A549 (cell line): ENCODE measurements at regions not wholly inside any gene's neighbourhood (a gene's known extent, or its start where the extent isn't known, plus 50 kb on each side); places are given as distances from the start of the nearest gene placed in this dataset.

ENCODE experiments used
- ATAC-seq, 2 experiments: fragments of 200-7000 bp in 1 of 2; fragments of >200 bp in 1 of 2; cut with Nextera tagmentation in 1 of 2; cut with Tn5 transposase in 1 of 2; 3 replicates each; pipeline versions ENCODE4 v1.8.0 to v1.9.1; 2018 to 2020; ENCODE audit warnings: mild to moderate bottlenecking in 1 of 2, moderate library complexity in 1 of 2
- CTCF ChIA-PET: fragments of 300-600 bp; sonication (Branson Sonifier 250); formaldehyde crosslinking; extraction: SDS; loops from one replicate; lab custom pipeline; 2021; ENCODE audit warnings: antibody characterized with exemption, inconsistent platforms; lab: Yijun Ruan, JAX
- POLR2A ChIA-PET: fragments of 350-600 bp; formaldehyde crosslinking; extraction: SDS; loops from one replicate; lab custom pipeline; 2021; ENCODE audit warnings: antibody characterized with exemption, inconsistent platforms; lab: Yijun Ruan, JAX
- DNase-seq, 2 experiments: peaks; one replicate each; pipeline versions ENCODE4 v3.0.0 to v3.0.0-alpha.2; 2011 to 2016; ENCODE audit warnings: low read depth in 1 of 2, low spot score in 1 of 2
- FAIRE-seq: peaks from 2 replicates; lab custom pipeline; 2011; peaks lifted over from hg19 to GRCh38; lab: Jason Lieb, UNC
- H3K27ac ChIP-seq, 2 experiments: fragments of >200 bp; sonication (Bioruptor Twin); formaldehyde crosslinking; 3 replicates each; pipeline ENCODE4 v1.5.1; 2016 to 2017
- H3K4me1 ChIP-seq: fragments of >200 bp; sonication (Bioruptor Twin); formaldehyde crosslinking; 3 replicates; pipeline ENCODE4 v1.6.1; 2016
- H3K4me2 ChIP-seq: fragments of >200 bp; sonication (Bioruptor Twin); formaldehyde crosslinking; 3 replicates; pipeline ENCODE4 v1.6.1; 2016
- H3K4me3 ChIP-seq: fragments of >200 bp; sonication (Bioruptor Twin); formaldehyde crosslinking; 3 replicates; pipeline ENCODE4 v1.5.1; 2016
- H3K9me3 ChIP-seq: fragments of >200 bp; sonication (Bioruptor Twin); formaldehyde crosslinking; 3 replicates; pipeline ENCODE4 v1.6.1; 2016
- BCL3 ChIP-seq: fragments of >200 bp; sonication (Bioruptor Twin); formaldehyde crosslinking; IDR thresholded peaks from 3 replicates; pipeline ENCODE4 v1.6.1; 2016
- CBX2 ChIP-seq: fragments of 200-600 bp; sonication (generic); IDR thresholded peaks from 2 replicates; pipeline ENCODE4 v1.6.1; 2016; ENCODE audit warnings: low read depth, mild to moderate bottlenecking, borderline replicate concordance
- CEBPB ChIP-seq, 2 experiments: fragments of >200 bp in 1 of 2; sonication (Bioruptor Twin) in 1 of 2; formaldehyde crosslinking in 1 of 2; IDR thresholded peaks; 2 replicates each; pipeline ENCODE4 v1.6.1; 2012 to 2016
- CHD4 ChIP-seq: fragments of 200-600 bp; sonication (generic); IDR thresholded peaks from 2 replicates; pipeline ENCODE4 v1.6.1; 2016; ENCODE audit warnings: antibody characterized with exemption, mild to moderate bottlenecking, borderline replicate concordance
- E2F6 ChIP-seq: IDR thresholded peaks from 2 replicates; pipeline ENCODE4 v1.6.1; 2012; ENCODE audit warnings: low read depth, borderline replicate concordance
- ELK1 ChIP-seq: fragments of 150-350 bp; IDR thresholded peaks from 2 replicates; pipeline ENCODE4 v1.6.1; 2014; ENCODE audit warnings: low read depth, mild to moderate bottlenecking, low read length
- HDAC2 ChIP-seq: fragments of 200-600 bp; sonication (generic); IDR thresholded peaks from 2 replicates; pipeline ENCODE4 v1.6.1; 2016
- HEYL ChIP-seq: fragments of 250-450 bp; sonication (Bioruptor Pico); IDR thresholded peaks from 2 replicates; pipeline ENCODE4 v1.8.0; 2021; ENCODE audit warnings: mild to moderate bottlenecking, moderate library complexity
- HOXA7 ChIP-seq: fragments of 250-450 bp; sonication (Bioruptor Pico); IDR thresholded peaks from 2 replicates; pipeline ENCODE4 v1.5.0; 2020; ENCODE audit warnings: mild to moderate bottlenecking, moderate library complexity
- JUNB ChIP-seq: fragments of >200 bp; sonication (Bioruptor Twin); formaldehyde crosslinking; IDR thresholded peaks from 2 replicates; pipeline ENCODE4 v1.6.1; 2016
- KDM5A ChIP-seq: fragments of 200-600 bp; sonication (generic); IDR thresholded peaks from 2 replicates; pipeline ENCODE4 v1.6.1; 2016; ENCODE audit warnings: antibody characterized with exemption, mild to moderate bottlenecking
- MAFK ChIP-seq: fragments of 450-650 bp; IDR thresholded peaks from 2 replicates; pipeline ENCODE4 v1.6.1; 2014; ENCODE audit not compliant: partially characterized antibody
- NR3C1 ChIP-seq: fragments of >200 bp; sonication (Bioruptor Twin); formaldehyde crosslinking; IDR thresholded peaks from 3 replicates; pipeline ENCODE4 v1.6.1; 2017
- RAD21 ChIP-seq, 2 experiments: fragments of >200 bp in 1 of 2; sonication (Bioruptor Twin) in 1 of 2; formaldehyde crosslinking in 1 of 2; IDR thresholded peaks in 1 of 2; conservative IDR thresholded peaks in 1 of 2; 2 replicates in 1 of 2; 3 replicates in 1 of 2; pipeline ENCODE4 v1.6.1; 2012 to 2018; ENCODE audit warnings: inconsistent platforms in 1 of 2
- RARB ChIP-seq: fragments of 250-450 bp; sonication (Bioruptor Pico); IDR thresholded peaks from 2 replicates; pipeline ENCODE4 v1.8.0; 2021; ENCODE audit warnings: mild to moderate bottlenecking, moderate library complexity
- RNF2 ChIP-seq: fragments of 200-600 bp; sonication (generic); IDR thresholded peaks from 2 replicates; pipeline ENCODE4 v1.6.1; 2016; ENCODE audit warnings: low read depth, mild to moderate bottlenecking, antibody characterized with exemption, moderate library complexity, borderline replicate concordance
- WGBS: methylation state at CpG from one replicate; pipeline ENCODE4 v1.1.6; 2017; ENCODE audit errors: missing lambda C conversion rate; 5-methylcytosine and 5-hydroxymethylcytosine counted together

- TF ChIP-seq MAFK (peak; percentile 20), NR3C1 (no peak), RNF2 (no peak), BCL3 (no peak), KDM5A (no peak)
- FAIRE-seq (no peak), ATAC-seq (no peak), DNase-seq (no peak)
- Histone ChIP-seq H3K4me1 (no peaks in the 10 kb centered on the region), H3K9me3 (peaks cover 4% of the 10 kb centered on the region; the same call in 1 of the 3 replicates), H3K4me3 (no peak overlapping the region), H3K4me2 (no peak overlapping the region), H3K27ac (no peak overlapping the region)
- ChIA-PET CTCF (no interaction called here), POLR2A (no interaction called here)
- 18% methylated on average over 5 of the region's 5 CpGs for WGBS
Measured at GRCh38 chr14:62347562-62348011, 585.4 kb downstream of the SNAPC1 start.

- ChIA-PET CTCF (interaction anchor here (0.6 to 1.1 kb wide), 2 partner anchors 11 to 1924 kb away, joined by 3 read pairs; no protein-coding TSS in a partner anchor), POLR2A (no interaction called here)
- H3K4me2 ChIP-seq: no peak overlapping the region
- no peak for DNase-seq
- H3K27ac ChIP-seq: no peak overlapping the region
- no peak for ATAC-seq
- H3K4me3 ChIP-seq: no peak overlapping the region
- H3K4me1 ChIP-seq: no peaks in the 10 kb centered on the region
- no peak for FAIRE-seq
- H3K9me3 ChIP-seq: peaks cover 7% of the 10 kb centered on the region; the same call in 2 of the 3 replicates
- no peak for TF ChIP-seq JUNB
- TF ChIP-seq CBX2: no peak
- no peak for TF ChIP-seq RAD21 (conservative IDR thresholded peaks at IDR 0.05 in 1 of 2, IDR thresholded peaks at IDR 0.05 in 1 of 2)
Measured at GRCh38 chr14:62357362-62357761, 595.1 kb downstream of the SNAPC1 start.

GRCh38 chr14:62364161-62364560 lies 601.9 kb downstream of the SNAPC1 start:
- 0% methylated on average over 2 of the region's 2 CpGs for WGBS
- DNase-seq: no peak
- ATAC-seq: no peak
- Histone ChIP-seq H3K4me3 (no peak overlapping the region), H3K9me3 (no peaks in the 10 kb centered on the region), H3K4me2 (no peak overlapping the region), H3K4me1 (no peaks in the 10 kb centered on the region), H3K27ac (no peak overlapping the region)
- ChIA-PET CTCF (interaction anchor here (1.5 kb wide), 1 partner anchor 13 kb away, joined by 3 read pairs; no protein-coding TSS in a partner anchor), POLR2A (no interaction called here)
- FAIRE-seq: no peak
- no peak for TF ChIP-seq HOXA7 (CRISPR knock-in tag)

GRCh38 chr14:62364800-62365280 lies 602.6 kb downstream of the SNAPC1 start:
- Histone ChIP-seq H3K27ac (no peak overlapping the region), H3K4me3 (no peak overlapping the region), H3K4me1 (no peaks in the 10 kb centered on the region), H3K4me2 (no peak overlapping the region), H3K9me3 (no peaks in the 10 kb centered on the region)
- 2% methylated on average over 4 of the region's 4 CpGs for WGBS
- ATAC-seq (no peak), FAIRE-seq (no peak), DNase-seq (no peak)
- TF ChIP-seq HDAC2: no peak
- no peak for TF ChIP-seq CEBPB (IDR thresholded peaks at IDR 0.05)
- TF ChIP-seq CHD4: no peak
- TF ChIP-seq E2F6: no peak
- no peak for TF ChIP-seq RARB (CRISPR knock-in tag)
- no peak for TF ChIP-seq ELK1
- no peak for TF ChIP-seq HEYL
- CTCF ChIA-PET: interaction anchor here (1.5 kb wide), 1 partner anchor 13 kb away, joined by 3 read pairs; no protein-coding TSS in a partner anchor
- POLR2A ChIA-PET: no interaction called here
